GM18505 (cell line): ENCODE measurements at regions not wholly inside any gene's neighbourhood (a gene's known extent, or its start where the extent isn't known, plus 50 kb on each side); places are given as distances from the start of the nearest gene placed in this dataset.
A peak's percentile ranks its signal among the peaks of the same experiment; 100 is the strongest.
"Not testable (repeated sequence)": the region's sequence is repeated elsewhere in the genome, so short reads cannot be mapped to it uniquely, and the experiment has no call there.

ENCODE experiments used
- ATAC-seq: cut with Tn5 transposase; IDR thresholded peaks from one replicate; pipeline ENCODE4 v1.9.1; 2021; ENCODE audit not compliant: unreplicated experiment
- POLR2A ChIP-seq: IDR thresholded peaks from 4 replicates; pipeline ENCODE4 v1.6.1; 2011; ENCODE audit warnings: borderline replicate concordance; ENCODE audit not compliant: insufficient read depth, insufficient read length; ENCODE audit errors: extremely low read depth

- ATAC-seq = peak; percentile 5
- TF ChIP-seq POLR2A = no peak
These were observed 104.5 kb downstream of the ZMAT3 start for GRCh38 chr3:178967177-178967532.

DNA sequence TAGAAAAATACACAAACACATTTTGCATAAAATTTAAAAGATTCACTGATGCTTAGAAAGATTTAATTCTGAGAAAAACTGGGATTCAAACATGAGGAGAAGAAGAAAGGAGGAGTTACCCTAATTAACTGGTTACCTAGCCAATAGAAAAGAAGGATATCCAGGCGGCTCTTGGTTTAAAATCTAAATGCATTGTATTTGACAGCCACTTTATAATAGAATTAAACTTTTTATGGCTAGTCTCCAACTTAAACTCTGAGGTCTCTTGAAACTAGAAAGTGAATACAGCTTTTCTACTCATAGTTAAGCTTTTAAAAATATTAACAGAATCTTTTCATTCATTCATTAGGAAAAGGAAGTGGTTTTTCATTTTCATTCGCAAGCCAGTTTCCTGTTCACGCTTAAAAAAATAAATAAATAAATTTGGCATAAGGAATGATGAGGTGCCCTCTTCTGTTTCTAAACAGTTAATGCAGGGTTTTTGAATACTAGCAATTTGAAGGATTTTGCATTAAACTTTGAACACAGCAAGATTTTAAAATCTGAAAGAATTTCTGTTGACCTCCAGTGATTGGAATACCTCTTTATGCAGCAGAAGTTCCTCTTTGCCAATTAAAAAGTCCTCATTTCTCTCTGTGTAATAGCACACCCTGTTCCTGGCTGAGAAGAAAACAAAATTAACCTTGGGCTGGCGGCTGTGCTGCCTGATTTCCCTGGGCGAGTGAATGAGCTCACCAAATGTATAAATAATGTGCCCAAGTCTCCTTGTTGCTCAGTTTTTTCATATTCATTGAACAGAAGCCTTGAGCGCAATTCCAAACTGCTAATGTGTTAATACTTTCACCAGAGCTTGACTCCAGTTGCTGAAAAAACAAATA is 105.1 kb downstream of the ZMAT3 start:
- TF ChIP-seq POLR2A = no peak
- ATAC-seq = peak; percentile 40

- no peak for TF ChIP-seq POLR2A
- no peak for ATAC-seq
These were observed 107.1 kb downstream of the ZMAT3 start for GRCh38 chr3:178964551-178964950.

- ATAC-seq = no peak
- no peak for TF ChIP-seq POLR2A
These were observed 110.7 kb downstream of the ZMAT3 start for GRCh38 chr3:178960918-178961317.

DNA sequence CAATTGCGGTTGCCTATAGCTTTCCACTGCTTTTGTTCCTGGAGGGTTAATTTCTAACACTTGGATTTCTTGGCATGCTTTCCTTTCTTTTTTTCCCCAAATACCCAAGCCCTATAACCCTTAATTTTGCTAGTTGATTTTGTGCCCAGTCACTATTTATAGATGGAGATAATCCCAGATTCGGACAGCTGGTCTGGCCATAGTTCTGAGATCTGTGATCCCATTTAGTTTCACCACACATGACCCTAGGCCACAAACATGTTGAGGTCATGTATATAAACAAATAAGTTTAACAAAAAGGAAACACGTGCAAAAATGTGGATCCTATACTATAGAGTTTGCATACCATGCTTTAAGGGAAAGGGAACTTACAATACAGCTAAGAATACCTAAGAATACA is 111.4 kb downstream of the ZMAT3 start:
- TF ChIP-seq POLR2A = no peak

DNA sequence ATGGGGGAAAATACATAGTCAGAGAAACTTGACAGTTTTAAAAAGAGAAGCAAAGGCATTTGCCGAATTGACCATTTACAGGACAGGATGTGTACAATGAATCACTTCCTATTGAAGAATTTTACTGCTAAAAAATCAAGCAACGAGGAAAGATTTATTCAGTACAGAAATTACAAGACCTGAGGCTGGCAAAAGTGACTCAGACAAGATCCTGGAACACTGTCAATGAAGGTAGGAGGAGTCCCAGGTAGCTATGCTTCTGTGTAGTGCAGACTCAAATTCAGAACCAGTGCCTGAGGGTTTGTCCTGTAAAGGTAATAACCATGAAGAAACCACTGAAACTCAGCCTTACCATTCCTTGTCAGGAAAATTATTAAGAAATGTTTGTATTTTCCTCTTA is 120.9 kb downstream of the ZMAT3 start:
- ATAC-seq = no peak
- no peak for TF ChIP-seq POLR2A

More for the DNA sequence above, 111.4 kb downstream of the ZMAT3 start:
- no peak for ATAC-seq

DNA sequence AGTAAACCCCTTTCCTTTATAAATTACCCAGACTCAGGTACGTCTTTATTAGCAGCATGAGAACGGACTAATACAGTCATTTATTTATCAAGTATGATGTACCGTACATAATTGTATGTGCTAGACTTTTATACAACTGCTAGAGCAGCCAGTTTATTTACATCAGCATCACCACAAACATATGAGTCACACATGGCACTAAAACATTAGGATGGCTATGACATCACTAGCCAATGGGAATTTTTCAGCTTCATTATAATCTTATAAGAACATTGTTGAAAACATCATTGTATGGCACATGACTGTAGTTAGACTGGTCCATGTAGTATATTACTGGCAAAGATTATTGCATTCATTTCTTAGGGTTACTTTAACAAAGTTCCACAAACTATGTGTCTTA is 121.7 kb downstream of the ZMAT3 start:
- no peak for ATAC-seq
- TF ChIP-seq POLR2A = no peak

GRCh38 chr3:178948546-178948945 is 123.1 kb downstream of the ZMAT3 start:
- no peak for TF ChIP-seq POLR2A
- no peak for ATAC-seq

- TF ChIP-seq POLR2A = no peak
- ATAC-seq = no peak
These were observed 123.9 kb downstream of the ZMAT3 start for GRCh38 chr3:178947738-178948137.

GRCh38 chr3:178942261-178942660 is 129.3 kb downstream of the ZMAT3 start:
- ATAC-seq = not testable (repeated sequence)

GRCh38 chr3:178930116-178930515 is 141.5 kb downstream of the ZMAT3 start:
- TF ChIP-seq POLR2A = no peak
- ATAC-seq = no peak

DNA sequence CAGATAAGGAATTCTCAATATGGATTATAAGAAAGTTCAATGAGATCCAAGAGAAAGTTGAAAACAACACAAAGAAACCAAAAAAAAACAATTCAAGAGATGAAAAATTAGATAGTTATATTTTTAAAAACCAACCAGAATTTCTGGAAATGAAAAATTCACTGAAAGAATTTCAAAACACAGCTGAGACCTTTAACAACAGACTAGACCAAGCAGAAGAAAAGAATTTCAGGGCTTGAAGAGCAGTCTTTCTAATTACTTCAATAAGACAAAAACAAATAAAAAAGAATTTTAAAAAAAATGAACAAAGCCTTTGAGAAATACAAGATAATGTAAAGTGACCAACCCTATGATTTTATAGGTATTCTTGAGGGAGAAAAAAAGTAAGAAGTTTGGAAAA is 155.4 kb downstream of the ZMAT3 start:
- ATAC-seq = no peak
- no peak for TF ChIP-seq POLR2A

- no peak for ATAC-seq
- TF ChIP-seq POLR2A = no peak
These were observed 156.2 kb downstream of the ZMAT3 start for GRCh38 chr3:178915365-178915764.

DNA sequence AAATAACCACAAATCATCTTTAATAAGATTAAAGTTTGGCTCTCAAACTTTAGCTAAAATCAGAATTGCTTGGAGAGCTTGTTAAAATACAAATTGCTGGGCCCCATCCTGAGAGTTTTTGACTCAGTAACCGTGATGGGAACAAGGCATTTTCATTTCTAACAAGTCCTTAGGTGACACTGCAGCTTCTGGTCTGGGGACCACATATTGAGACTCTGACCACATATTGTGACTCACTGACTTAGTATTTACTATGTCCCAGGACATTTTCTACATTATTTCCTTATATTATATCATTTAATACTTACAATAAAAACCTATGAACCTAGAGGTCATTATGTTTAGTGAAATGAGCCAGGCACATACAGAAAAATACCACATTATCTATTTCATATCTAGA is 164.5 kb downstream of the ZMAT3 start:
- no peak for ATAC-seq
- no peak for TF ChIP-seq POLR2A

DNA sequence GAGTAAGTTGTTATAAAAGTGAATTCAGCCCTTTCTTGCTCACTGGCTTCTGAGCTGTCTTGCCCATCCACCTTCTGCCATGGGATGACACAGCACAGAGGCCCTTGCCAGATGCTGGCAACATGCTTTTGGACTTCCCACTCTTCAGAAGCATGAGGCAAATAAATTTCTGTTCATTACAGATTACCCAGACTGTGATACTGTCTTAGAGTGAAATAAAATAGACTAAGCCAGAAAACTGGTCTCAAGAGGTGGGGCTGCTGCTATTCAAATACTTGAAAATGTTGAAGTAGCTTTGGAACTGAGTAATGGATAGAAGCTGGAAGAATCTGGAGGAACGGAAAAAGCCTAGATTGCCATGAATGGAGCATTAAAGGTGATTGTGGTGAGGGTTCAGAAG is 170.4 kb downstream of the ZMAT3 start:
- TF ChIP-seq POLR2A = no peak
- ATAC-seq = no peak
